A549 (cell line): ENCODE measurements at regions not wholly inside any gene's neighbourhood (a gene's known extent, or its start where the extent isn't known, plus 50 kb on each side); places are given as distances from the start of the nearest gene placed in this dataset.

Source experiments
- ATAC-seq, 2 experiments: fragments of 200-7000 bp in 1 of 2; fragments of >200 bp in 1 of 2; cut with Nextera tagmentation in 1 of 2; cut with Tn5 transposase in 1 of 2; 3 replicates each; pipeline versions ENCODE4 v1.8.0 to v1.9.1; 2018 to 2020; ENCODE audit warnings: mild to moderate bottlenecking in 1 of 2, moderate library complexity in 1 of 2
- CTCF ChIA-PET: fragments of 300-600 bp; sonication (Branson Sonifier 250); formaldehyde crosslinking; extraction: SDS; loops from one replicate; lab custom pipeline; 2021; ENCODE audit warnings: antibody characterized with exemption, inconsistent platforms; lab: Yijun Ruan, JAX
- POLR2A ChIA-PET: fragments of 350-600 bp; formaldehyde crosslinking; extraction: SDS; loops from one replicate; lab custom pipeline; 2021; ENCODE audit warnings: antibody characterized with exemption, inconsistent platforms; lab: Yijun Ruan, JAX
- DNase-seq, 2 experiments: peaks; one replicate each; pipeline versions ENCODE4 v3.0.0 to v3.0.0-alpha.2; 2011 to 2016; ENCODE audit warnings: low read depth in 1 of 2, low spot score in 1 of 2
- FAIRE-seq: peaks from 2 replicates; lab custom pipeline; 2011; peaks lifted over from hg19 to GRCh38; lab: Jason Lieb, UNC
- H3K27ac ChIP-seq, 2 experiments: fragments of >200 bp; sonication (Bioruptor Twin); formaldehyde crosslinking; 3 replicates each; pipeline ENCODE4 v1.5.1; 2016 to 2017
- H3K4me1 ChIP-seq: fragments of >200 bp; sonication (Bioruptor Twin); formaldehyde crosslinking; 3 replicates; pipeline ENCODE4 v1.6.1; 2016
- H3K4me2 ChIP-seq: fragments of >200 bp; sonication (Bioruptor Twin); formaldehyde crosslinking; 3 replicates; pipeline ENCODE4 v1.6.1; 2016
- H3K4me3 ChIP-seq: fragments of >200 bp; sonication (Bioruptor Twin); formaldehyde crosslinking; 3 replicates; pipeline ENCODE4 v1.5.1; 2016
- H3K9me3 ChIP-seq: fragments of >200 bp; sonication (Bioruptor Twin); formaldehyde crosslinking; 3 replicates; pipeline ENCODE4 v1.6.1; 2016
- CBX2 ChIP-seq: fragments of 200-600 bp; sonication (generic); IDR thresholded peaks from 2 replicates; pipeline ENCODE4 v1.6.1; 2016; ENCODE audit warnings: low read depth, mild to moderate bottlenecking, borderline replicate concordance
- CBX8 ChIP-seq: fragments of 200-600 bp; sonication (generic); IDR thresholded peaks from 2 replicates; pipeline ENCODE4 v1.6.1; 2016
- EHF ChIP-seq: fragments of 250-450 bp; sonication (Bioruptor Pico); IDR thresholded peaks from 2 replicates; pipeline ENCODE4 v1.5.0; 2020; ENCODE audit warnings: mild to moderate bottlenecking
- ESRRA ChIP-seq: fragments of 150-350 bp; IDR thresholded peaks from 2 replicates; pipeline ENCODE4 v1.6.1; 2014; ENCODE audit warnings: mild to moderate bottlenecking, low read length, borderline replicate concordance
- FOSL2 ChIP-seq, 2 experiments: fragments of 450-650 bp in 1 of 2; fragments of >200 bp in 1 of 2; sonication (Bioruptor Twin) in 1 of 2; formaldehyde crosslinking; IDR thresholded peaks; 2 replicates each; pipeline versions ENCODE4 v1.5.0 to v1.6.1; 2016 to 2020; ENCODE audit warnings: mild to moderate bottlenecking in 1 of 2, moderate library complexity in 1 of 2
- FOXS1 ChIP-seq: fragments of 250-450 bp; sonication (Bioruptor Pico); IDR thresholded peaks from 2 replicates; pipeline ENCODE4 v1.5.0; 2020; ENCODE audit warnings: mild to moderate bottlenecking, moderate library complexity
- HDAC2 ChIP-seq: fragments of 200-600 bp; sonication (generic); IDR thresholded peaks from 2 replicates; pipeline ENCODE4 v1.6.1; 2016
- HOXB5 ChIP-seq: fragments of 250-450 bp; sonication (Bioruptor Pico); IDR thresholded peaks from 2 replicates; pipeline ENCODE4 v1.5.0; 2020; ENCODE audit warnings: mild to moderate bottlenecking, moderate library complexity
- KDM1A ChIP-seq: fragments of 200-600 bp; sonication (generic); IDR thresholded peaks from 2 replicates; pipeline ENCODE4 v1.6.1; 2016; ENCODE audit warnings: low read depth, mild to moderate bottlenecking
- KDM5A ChIP-seq: fragments of 200-600 bp; sonication (generic); IDR thresholded peaks from 2 replicates; pipeline ENCODE4 v1.6.1; 2016; ENCODE audit warnings: antibody characterized with exemption, mild to moderate bottlenecking
- MAFK ChIP-seq: fragments of 450-650 bp; IDR thresholded peaks from 2 replicates; pipeline ENCODE4 v1.6.1; 2014; ENCODE audit not compliant: partially characterized antibody
- NPAS2 ChIP-seq: fragments of 250-450 bp; sonication (Bioruptor Pico); IDR thresholded peaks from 2 replicates; pipeline ENCODE4 v1.8.0; 2022; ENCODE audit warnings: mild to moderate bottlenecking, moderate library complexity, borderline replicate concordance
- NR3C1 ChIP-seq: fragments of >200 bp; sonication (Bioruptor Twin); formaldehyde crosslinking; IDR thresholded peaks from 3 replicates; pipeline ENCODE4 v1.6.1; 2017
- POLR2AphosphoS2 ChIP-seq: conservative IDR thresholded peaks from 2 replicates; pipeline ENCODE4 v1.6.1; 2012; ENCODE audit warnings: low read length, improper control_type of control experiment, inconsistent platforms
- RAD21 ChIP-seq, 2 experiments: fragments of >200 bp in 1 of 2; sonication (Bioruptor Twin) in 1 of 2; formaldehyde crosslinking in 1 of 2; IDR thresholded peaks in 1 of 2; conservative IDR thresholded peaks in 1 of 2; 2 replicates in 1 of 2; 3 replicates in 1 of 2; pipeline ENCODE4 v1.6.1; 2012 to 2018; ENCODE audit warnings: inconsistent platforms in 1 of 2
- RARB ChIP-seq: fragments of 250-450 bp; sonication (Bioruptor Pico); IDR thresholded peaks from 2 replicates; pipeline ENCODE4 v1.8.0; 2021; ENCODE audit warnings: mild to moderate bottlenecking, moderate library complexity
- RFX5 ChIP-seq: fragments of 450-650 bp; IDR thresholded peaks from 2 replicates; pipeline ENCODE4 v1.7.1; 2014; ENCODE audit warnings: antibody characterized with exemption, mild to moderate bottlenecking, moderate library complexity
- RNF2 ChIP-seq: fragments of 200-600 bp; sonication (generic); IDR thresholded peaks from 2 replicates; pipeline ENCODE4 v1.6.1; 2016; ENCODE audit warnings: low read depth, mild to moderate bottlenecking, antibody characterized with exemption, moderate library complexity, borderline replicate concordance
- SMC3 ChIP-seq: fragments of >200 bp; sonication (Bioruptor Twin); formaldehyde crosslinking; IDR thresholded peaks from 3 replicates; pipeline ENCODE4 v1.6.1; 2018; ENCODE audit warnings: inconsistent platforms
- SREBF2 ChIP-seq: fragments of 450-650 bp; IDR thresholded peaks from 2 replicates; pipeline ENCODE4 v1.6.1; 2014; ENCODE audit warnings: mild to moderate bottlenecking, moderate library complexity
- ZNF302 ChIP-seq: fragments of 250-450 bp; sonication (Bioruptor Pico); IDR thresholded peaks from 2 replicates; pipeline ENCODE4 v1.9.0; 2021; ENCODE audit warnings: inconsistent platforms, mild to moderate bottlenecking, moderate library complexity
- WGBS: methylation state at CpG from one replicate; pipeline ENCODE4 v1.1.6; 2017; ENCODE audit errors: missing lambda C conversion rate; 5-methylcytosine and 5-hydroxymethylcytosine counted together
- TF ChIP-seq, protein P1 (sequence below): fragments of 250-450 bp; sonication (Bioruptor Pico); IDR thresholded peaks from 2 replicates; pipeline ENCODE4 v1.5.0; 2021; ENCODE audit warnings: mild to moderate bottlenecking, moderate library complexity, borderline replicate concordance
- TF ChIP-seq, protein P2 (sequence below): IDR thresholded peaks from 2 replicates; pipeline ENCODE4 v1.6.1; 2012; ENCODE audit warnings: low read depth, borderline replicate concordance

DNA sequence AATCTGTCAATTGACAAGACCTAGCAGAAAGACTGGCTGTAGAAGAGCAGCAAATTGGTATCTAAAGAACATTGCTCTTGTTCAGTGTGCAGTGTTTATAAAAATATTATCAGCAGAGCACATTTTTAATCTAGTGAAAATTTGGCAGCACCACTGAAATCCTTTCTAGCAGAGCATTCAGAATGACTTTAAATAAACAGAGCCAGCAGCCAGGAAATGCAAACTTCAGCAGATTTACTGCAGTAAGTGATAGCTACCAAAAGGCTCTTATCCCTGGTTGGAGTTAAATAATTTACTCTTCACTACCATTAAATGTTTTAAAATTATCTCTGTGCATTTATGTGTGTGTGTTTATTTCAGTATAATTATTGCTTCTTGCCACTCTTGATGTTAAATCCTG, 590.9 kb upstream of the CITED2 start:
- TF ChIP-seq SREBF2 (no peak), KDM5A (no peak), MAFK (peak; percentile 39), NPAS2 (CRISPR knock-in tag) (no peak), RNF2 (no peak), ESRRA (no peak), ZNF302 (CRISPR knock-in tag) (no peak), FOXS1 (no peak)
- TF ChIP-seq, protein P1, sequence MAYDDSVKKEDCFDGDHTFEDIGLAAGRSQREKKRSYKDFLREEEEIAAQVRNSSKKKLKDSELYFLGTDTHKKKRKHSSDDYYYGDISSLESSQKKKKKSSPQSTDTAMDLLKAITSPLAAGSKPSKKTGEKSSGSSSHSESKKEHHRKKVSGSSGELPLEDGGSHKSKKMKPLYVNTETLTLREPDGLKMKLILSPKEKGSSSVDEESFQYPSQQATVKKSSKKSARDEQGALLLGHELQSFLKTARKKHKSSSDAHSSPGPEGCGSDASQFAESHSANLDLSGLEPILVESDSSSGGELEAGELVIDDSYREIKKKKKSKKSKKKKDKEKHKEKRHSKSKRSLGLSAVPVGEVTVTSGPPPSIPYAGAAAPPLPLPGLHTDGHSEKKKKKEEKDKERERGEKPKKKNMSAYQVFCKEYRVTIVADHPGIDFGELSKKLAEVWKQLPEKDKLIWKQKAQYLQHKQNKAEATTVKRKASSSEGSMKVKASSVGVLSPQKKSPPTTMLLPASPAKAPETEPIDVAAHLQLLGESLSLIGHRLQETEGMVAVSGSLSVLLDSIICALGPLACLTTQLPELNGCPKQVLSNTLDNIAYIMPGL (CRISPR knock-in tag), result no peak
- DNase-seq (no peak), FAIRE-seq (no peak), ATAC-seq (no peak)
- H3K9me3 ChIP-seq, result no peaks in the 10 kb centered on the region
- no peaks in the 10 kb centered on the region for H3K4me1 ChIP-seq
- no peak overlapping the region for H3K27ac ChIP-seq
- no peak overlapping the region for H3K4me3 ChIP-seq
- ChIA-PET POLR2A (no interaction called here), CTCF (no interaction called here)
- no peak overlapping the region for H3K4me2 ChIP-seq

- Histone ChIP-seq H3K27ac (no peak overlapping the region), H3K9me3 (no peaks in the 10 kb centered on the region), H3K4me3 (no peak overlapping the region), H3K4me2 (no peak overlapping the region), H3K4me1 (no peaks in the 10 kb centered on the region)
- DNase-seq (no peak), ATAC-seq (no peak), FAIRE-seq (no peak)
- POLR2A ChIA-PET, result no interaction called here
- CTCF ChIA-PET, result no interaction called here
- 59% methylated on average over 6 of the region's 6 CpGs for WGBS
- TF ChIP-seq MAFK (peak; percentile 36), FOSL2 (IDR thresholded peaks at IDR 0.05) (no peak), FOSL2 (CRISPR knock-in tag; IDR thresholded peaks at IDR 0.05) (no peak)
Measured at GRCh38 chr6:139964737-139965136, 590.3 kb upstream of the CITED2 start.

- H3K4me1 ChIP-seq, result no peaks in the 10 kb centered on the region
- no peak for ATAC-seq
- H3K4me2 ChIP-seq, result no peak overlapping the region
- TF ChIP-seq POLR2AphosphoS2 (no peak), CBX2 (no peak), FOXS1 (no peak), NR3C1 (no peak), HDAC2 (no peak), SMC3 (no peak), KDM1A (no peak), FOSL2 (IDR thresholded peaks at IDR 0.05) (no peak), FOSL2 (CRISPR knock-in tag; IDR thresholded peaks at IDR 0.05) (no peak), EHF (CRISPR knock-in tag) (no peak), RFX5 (no peak), CBX8 (no peak), RARB (CRISPR knock-in tag) (no peak), HOXB5 (CRISPR knock-in tag) (no peak), RAD21 (conservative IDR thresholded peaks at IDR 0.05 in 1 of 2, IDR thresholded peaks at IDR 0.05 in 1 of 2) (no peak), NPAS2 (CRISPR knock-in tag) (no peak), RNF2 (no peak)
- TF ChIP-seq, protein P2, sequence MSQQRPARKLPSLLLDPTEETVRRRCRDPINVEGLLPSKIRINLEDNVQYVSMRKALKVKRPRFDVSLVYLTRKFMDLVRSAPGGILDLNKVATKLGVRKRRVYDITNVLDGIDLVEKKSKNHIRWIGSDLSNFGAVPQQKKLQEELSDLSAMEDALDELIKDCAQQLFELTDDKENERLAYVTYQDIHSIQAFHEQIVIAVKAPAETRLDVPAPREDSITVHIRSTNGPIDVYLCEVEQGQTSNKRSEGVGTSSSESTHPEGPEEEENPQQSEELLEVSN, result no peak
- TF ChIP-seq, protein P1 (CRISPR knock-in tag), result no peak
- 70% methylated on average over 6 of the region's 6 CpGs for WGBS
- ChIA-PET POLR2A (no interaction called here), CTCF (no interaction called here)
- H3K9me3 ChIP-seq, result no peaks in the 10 kb centered on the region
- H3K27ac ChIP-seq, result no peak overlapping the region
- H3K4me3 ChIP-seq, result no peak overlapping the region
- no peak for DNase-seq
- no peak for FAIRE-seq
Measured at GRCh38 chr6:139962654-139963347, 588.4 kb upstream of the CITED2 start.
